SK-N-MC (cell line): ENCODE measurements at regions not wholly inside any gene's neighbourhood (a gene's known extent, or its start where the extent isn't known, plus 50 kb on each side); places are given as distances from the start of the nearest gene placed in this dataset.

ENCODE experiments used
- EZH2 ChIP-seq: fragments of 200-600 bp; sonication (generic); IDR thresholded peaks from one replicate; pipeline ENCODE4 v1.6.1; 2017; ENCODE audit warnings: antibody characterized with exemption
- FOXP2 ChIP-seq: optimal IDR thresholded peaks from 2 replicates; pipeline ENCODE3; 2011; ENCODE audit warnings: mild to moderate bottlenecking, moderate library complexity; ENCODE audit not compliant: insufficient read depth; ENCODE audit errors: extremely low read length, control extremely low read depth
- POLR2AphosphoS5 ChIP-seq: IDR thresholded peaks from 2 replicates; pipeline ENCODE4 v1.6.1; 2012; ENCODE audit warnings: mild to moderate bottlenecking, low read depth, low read length, borderline replicate concordance

DNA sequence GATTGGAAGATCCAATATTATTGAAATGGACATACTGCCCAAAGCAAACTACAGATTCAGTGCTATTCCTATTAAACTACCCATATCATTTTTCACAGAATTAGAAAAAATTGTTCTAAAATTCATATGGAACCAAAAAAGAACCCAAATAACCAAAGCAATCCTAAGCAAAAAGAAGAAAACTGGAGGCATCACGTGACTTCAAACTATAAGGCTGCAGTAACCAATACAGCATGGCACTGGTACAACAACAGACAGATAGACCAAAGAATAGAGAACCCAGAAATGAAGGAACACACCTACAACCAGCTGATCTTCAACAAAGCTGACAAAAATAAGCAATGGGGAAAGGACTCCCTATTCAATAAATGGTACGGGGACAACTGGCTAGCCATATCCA lies 765.4 kb downstream of the SORCS3 start:
- TF ChIP-seq POLR2AphosphoS5 (no peak), EZH2 (no peak), FOXP2 (no peak)
